NCI-H1048 (cell line): ENCODE measurements at regions not wholly inside any gene's neighbourhood (a gene's known extent, or its start where the extent isn't known, plus 50 kb on each side); places are given as distances from the start of the nearest gene placed in this dataset.
"Not testable (repeated sequence)": the region's sequence is repeated elsewhere in the genome, so short reads cannot be mapped to it uniquely, and the experiment has no call there.

Experiments used
- DNase-seq: peaks from one replicate; lab custom pipeline; 2025; lab: John Stamatoyannopoulos, UW

DNA sequence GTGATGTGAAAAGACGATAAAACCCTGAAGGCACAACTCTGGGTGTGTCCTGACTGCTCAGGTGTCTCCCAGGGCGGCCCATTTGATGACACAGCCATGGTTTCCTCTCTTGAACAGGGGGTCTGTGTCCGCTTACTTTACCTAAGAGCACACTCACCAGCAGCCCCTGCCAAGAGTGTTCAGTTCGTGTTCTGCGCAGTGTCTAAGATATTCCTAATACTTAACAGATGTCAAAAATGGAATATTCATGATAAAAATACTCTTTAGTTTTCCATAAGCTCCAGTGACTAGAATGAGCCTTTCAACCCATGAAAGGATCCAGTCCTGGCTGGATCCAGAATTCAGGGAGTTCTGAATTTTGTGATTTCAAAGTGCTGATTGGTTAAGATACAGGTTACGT lies 492.4 kb downstream of the TNS3 start:
- DNase-seq = no peak

DNA sequence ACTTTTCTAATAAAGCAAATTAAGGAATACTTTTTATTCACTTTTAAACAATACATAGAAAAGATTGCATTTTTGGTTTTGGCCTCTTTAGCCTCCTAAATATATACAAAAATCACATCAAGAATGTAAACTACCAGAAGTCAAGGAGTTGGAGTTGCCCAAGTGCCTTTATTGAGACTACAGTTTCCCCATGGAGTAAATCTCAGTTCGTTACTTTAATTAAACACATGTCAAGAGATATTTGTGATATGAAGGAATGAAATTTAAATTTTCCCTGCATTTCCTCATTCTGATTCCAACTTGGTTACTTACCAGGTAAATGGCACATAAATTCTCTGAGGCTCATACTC lies 492.9 kb downstream of the TNS3 start:
- no peak for DNase-seq

DNA sequence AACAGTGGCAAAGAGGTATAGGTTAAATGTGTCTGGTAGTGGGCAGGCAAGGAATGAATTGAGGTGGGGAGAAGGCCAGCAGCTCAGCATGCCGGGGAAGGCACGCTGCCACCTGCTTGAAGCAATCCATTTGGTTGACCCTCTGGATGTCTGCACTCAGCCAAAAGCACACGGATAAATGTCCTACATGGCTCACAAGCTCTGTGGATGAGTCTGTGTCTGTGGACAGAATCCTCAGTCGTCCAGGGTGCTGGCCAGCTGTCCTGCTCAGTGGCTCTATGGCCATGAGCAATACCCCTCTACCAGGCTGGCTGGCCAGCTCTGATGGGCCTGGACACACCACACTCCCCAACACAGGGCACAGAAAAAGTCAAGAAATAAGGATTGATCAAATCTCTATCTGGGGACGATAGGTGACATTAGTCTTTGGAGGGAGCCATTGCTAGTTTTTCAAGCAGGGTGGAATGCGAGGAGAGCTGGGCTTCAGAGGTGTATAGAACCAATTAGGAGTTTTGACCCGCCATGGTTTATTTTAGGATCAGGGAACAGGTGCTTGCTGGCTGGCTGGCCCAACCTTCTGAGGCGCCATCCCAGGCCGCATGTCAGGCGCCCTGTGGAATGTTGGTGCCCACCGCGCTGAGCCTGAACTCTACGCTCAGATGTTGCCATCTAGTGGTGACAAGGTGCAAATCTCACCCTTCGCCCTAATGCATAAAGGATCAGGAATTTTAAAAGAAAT lies 493.4 kb downstream of the TNS3 start:
- no peak for DNase-seq

DNA sequence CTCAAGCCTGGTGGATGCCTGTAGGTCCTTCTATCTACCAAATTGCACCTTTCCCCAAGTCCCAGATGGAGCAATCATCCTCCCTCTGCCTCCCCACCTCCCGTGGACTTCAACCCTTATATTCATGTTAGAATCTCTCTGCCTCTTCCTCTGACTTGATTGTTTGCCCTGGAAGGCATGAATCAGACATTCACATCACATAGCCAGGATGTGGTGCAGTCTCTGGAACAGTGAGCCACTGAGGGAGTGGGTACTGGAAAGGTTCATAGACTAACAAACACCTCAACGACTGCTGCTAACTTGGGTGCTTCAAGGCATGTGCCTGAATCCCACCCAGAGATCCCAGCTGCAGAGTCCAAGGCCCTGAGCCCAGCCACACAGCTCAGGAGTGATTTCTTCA lies 494.0 kb downstream of the TNS3 start:
- DNase-seq = no peak

DNA sequence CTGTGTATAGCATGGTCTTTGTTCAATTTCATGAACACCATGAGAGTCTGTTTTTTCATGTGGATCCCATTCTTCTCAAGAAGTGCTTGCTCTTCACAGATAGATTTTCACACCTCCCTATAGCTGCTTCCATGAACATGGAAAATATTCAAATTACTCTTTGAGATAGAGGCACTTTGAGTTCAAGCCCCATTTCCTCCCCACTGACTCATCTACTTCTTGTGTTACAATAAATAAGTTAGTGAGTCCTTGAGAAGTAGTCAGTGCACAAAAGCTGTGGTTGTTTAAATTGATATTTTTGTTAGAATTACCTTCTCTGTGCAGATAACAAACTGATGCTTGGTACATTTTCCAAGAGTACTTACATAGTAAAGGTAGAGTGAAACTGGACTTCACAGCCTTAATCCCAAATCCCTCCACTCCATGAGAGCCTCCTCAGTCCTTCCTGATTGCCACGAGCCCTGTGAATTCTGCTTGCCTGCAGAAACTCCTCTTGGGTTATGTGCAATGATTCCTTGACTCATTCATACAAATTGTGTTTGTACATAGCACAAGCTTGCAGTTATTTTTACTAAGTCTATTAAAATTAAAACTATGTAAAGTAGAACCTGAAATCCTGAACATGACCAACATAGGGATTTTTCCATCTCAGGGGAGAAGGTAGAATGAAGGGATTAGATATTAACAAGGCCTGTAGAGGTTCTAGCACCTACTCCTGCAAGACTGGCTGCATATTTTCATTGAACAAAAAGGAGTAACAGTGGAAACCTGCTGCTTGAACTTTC lies 496.2 kb downstream of the TNS3 start:
- no peak for DNase-seq

DNA sequence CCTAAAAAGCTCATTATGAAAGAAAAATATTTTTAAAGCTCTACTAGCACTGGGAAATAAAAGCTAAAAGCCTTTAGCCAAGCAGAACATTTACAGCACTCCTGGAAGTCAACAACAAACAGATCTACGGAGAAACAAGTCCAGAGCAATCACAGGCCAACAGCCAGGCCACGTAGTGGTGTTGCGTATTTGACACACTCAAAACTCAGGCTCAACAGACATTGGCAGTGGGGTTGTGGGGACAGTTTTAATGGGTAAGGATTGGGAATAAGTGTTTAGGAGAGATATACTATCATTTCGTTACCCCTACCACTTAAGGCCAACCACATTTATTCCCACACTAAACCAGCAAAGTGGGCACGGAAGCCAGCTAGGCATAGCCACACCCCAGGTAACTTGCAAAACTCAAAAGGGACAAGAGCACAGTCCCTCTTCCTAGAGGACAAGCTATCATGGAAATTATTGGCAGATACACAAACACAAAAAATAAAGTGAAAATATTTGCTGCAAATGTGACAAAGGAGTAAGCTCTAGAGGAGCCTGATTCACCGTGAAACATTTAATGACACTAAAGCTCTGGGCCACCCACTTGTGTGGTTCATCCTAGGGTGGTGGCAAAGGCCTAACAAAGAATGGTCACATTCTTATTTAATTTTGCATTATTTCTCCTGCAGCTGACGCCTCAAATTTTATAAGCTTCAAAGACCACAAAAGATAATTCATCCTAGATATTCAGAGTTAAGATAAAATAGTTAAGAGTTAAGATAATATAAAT lies 498.2 kb downstream of the TNS3 start:
- DNase-seq = no peak

DNA sequence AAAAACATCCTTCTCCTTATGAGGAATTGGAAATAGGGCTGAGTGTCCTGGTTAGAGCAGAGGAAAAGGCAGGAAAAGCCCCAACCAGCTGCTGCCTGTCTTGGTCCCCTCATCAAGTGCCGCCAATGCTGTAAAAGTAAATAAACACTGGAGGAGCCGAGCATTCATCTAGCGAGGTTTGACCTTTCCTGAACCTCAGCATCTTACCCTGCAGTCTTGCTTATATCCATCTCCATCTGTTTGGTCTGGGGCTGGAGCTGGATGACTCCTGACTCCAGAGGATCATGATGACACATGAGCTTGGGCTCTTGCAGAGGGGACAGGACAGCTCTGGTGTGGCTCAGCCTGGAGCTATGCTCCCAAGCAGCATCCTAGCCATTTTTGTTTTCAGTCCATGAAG lies 501.1 kb downstream of the TNS3 start:
- DNase-seq = no peak

DNA sequence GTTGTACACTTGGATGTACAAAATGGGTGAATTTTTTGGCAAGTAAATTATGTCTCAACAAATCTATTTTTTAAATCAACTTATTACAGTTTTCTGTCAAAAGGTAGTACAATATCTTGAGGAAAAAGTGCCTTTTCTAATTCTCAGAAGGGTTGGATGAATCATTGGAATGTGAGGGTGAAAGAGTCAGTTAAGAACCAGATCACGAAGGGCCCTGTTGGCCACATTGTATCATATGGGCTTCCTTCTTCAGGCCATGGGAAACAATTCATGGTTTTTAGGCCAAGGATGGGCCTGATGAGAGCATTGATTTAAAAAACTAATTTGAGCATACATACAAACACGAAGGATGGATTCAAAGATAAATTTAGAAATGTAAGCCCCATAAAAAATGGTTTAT lies 503.7 kb downstream of the TNS3 start:
- DNase-seq = no peak

DNA sequence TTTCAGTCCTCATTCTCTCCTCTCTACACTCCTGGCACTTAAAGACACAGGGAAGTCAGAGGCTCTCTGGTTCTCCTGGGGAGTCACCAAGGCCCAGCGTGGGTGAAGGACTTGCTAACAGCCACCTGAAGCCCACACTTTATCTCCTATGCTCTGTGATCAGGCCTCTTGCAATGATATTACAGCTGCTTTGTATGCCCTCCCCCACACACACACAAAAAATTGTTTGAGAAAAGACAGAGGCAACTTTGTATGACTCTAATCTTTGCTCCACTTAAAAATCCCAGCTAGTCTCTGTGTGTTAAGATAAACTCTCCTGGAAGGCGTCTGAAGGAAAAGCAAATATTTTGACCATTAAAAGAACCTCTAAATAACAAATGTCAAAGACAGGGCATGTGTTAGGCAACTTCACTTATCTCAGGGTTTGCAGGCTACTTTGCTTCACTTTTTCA lies 507.2 kb downstream of the TNS3 start:
- no peak for DNase-seq

DNA sequence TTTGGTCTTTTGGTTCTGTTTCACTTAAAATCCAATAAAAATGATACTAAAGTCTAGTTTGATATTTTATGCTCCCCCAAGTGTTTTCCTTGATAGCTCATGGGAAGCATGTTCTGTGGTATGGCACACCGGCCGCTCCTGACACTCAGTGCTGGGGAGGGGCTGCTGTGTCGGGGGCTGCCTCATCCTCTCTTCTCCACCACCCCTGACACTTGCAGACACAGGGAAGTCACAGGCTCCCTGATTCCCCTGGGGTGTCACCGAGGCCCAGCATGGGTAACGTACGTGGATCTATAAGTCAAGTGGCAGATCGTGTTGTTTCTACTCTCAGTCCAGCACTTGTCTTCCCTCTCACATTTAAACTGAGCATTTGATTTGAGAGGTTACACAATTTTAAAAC lies 508.6 kb downstream of the TNS3 start:
- no peak for DNase-seq

DNA sequence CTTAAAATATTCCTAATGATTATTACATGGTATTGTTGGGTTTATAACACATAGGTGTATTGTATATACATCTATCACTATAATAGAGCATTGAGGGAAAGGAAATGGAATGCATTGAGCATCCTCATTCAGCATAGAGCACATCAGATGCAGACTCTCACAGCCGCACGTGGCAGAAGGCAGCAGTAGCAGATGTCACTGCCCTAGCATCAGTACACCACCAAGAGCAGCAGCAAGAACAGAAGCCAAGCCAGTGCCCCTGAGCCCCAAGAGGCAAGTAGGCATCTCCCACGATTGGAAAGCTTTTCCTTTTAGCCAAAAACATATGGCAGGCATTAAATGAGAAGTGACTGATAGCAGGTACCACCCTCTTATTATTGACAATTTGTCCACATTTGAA lies 510.0 kb downstream of the TNS3 start:
- DNase-seq = no peak

DNA sequence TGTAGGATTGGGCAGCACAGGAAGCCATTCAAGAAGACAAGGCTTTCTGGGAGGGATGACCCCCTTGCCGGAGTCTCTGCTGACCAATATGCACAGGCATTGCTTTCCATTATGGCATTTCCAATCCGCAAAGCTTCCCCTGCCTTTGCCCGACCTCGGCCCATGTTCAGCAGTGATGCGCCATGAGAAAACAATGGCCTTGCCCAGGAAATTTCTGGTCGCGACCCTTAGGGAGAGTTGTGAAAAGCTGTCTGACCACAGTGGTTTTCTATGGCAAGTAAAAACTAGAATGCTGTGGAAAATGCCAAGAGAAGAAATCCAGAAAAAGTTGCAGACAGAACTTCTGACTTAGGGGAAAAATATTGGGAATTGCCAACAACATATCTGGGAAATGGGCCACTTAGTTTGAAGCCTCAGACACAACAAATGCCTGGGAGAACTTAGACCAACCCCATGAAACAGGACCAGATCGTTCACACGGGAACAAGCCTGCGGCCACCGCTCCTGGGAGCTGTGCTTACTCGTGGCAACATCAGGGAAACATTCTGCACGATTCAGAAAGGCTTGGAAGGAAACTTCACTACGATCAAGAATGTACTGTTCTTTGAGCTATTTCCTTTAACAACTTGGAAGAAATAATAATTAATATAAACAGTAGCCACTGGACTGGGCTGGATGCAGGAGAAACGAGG lies 512.4 kb downstream of the TNS3 start:
- no peak for DNase-seq

DNA sequence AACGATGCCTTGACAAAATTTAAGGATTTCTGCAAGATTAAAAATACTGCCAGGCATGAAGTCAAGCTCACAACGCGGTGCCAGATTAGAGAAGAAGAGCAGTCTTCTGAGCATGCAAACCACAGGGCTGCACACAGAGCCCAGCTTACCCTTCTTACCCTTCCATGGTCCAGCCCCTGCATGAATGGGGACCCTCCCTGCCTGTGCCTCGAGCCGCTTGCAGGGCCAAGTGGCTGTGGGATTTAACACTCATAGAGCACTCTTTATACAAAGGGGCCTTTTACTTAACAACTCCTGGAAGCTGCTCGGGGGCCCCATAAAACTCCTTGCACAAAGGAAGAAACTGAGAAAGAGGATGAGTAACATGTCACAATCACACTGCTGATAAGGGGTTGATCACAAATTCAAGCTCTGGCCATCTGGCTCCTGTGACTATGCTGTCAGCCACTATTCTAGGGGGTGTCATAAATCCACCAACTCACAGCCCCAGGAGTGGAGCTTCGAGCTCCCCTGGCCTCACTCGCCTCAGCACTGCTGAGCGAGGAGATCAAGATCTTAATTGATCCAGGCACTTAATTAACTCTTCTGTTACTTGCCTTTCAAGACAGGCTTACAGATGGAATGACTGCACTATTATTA lies 514.8 kb downstream of the TNS3 start:
- DNase-seq = no peak

DNA sequence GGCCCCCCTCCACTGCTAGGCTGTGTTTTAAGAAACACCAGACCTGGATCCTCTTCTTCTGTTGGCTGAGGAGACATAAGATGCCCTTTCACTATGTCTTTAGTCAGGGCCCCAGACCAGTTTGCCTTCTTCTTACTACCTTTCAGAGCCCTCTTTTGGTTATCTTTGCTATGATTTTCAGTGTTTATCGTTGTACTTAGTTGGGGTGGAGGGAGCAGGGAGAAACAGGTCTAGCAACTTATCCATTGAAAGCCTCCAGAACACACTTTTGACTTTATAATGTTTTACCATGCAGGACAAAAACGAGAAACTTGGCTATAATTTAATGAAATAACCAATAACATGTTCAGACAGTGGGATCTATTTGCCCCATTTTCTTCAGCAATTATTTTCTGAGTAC lies 525.2 kb downstream of the TNS3 start:
- no peak for DNase-seq

DNA sequence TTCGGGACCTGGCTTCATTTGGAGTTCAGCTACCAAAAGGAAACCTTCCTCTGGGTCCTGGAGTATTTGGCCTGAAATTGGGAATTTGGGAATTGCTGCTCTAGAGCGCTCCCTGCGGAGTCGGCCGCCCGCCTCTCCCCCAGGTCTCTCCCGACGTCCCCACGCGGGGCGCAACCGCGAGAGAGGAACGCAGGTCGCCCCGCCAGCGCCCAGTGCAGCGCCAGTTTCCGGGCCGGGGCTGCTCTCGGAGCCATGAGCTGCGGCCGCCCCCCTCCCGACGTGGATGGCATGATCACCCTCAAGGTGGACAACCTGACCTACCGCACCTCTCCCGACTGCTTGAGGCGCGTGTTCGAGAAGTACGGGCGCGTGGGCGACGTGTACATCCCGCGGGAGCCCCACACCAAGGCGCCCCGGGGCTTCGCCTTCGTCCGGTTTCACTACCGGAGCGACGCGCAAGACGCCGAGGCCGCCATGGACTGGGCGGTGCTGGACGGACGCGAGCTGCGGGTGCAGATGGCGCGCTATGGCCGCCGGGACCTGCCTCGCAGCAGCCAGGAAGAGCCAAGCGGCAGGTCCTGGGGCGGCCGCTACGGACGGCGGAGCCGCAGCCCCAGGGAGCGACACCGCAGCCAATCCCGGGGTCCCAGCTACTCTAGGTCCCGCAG lies 529.2 kb downstream of the TNS3 start:
- DNase-seq = not testable (repeated sequence)

DNA sequence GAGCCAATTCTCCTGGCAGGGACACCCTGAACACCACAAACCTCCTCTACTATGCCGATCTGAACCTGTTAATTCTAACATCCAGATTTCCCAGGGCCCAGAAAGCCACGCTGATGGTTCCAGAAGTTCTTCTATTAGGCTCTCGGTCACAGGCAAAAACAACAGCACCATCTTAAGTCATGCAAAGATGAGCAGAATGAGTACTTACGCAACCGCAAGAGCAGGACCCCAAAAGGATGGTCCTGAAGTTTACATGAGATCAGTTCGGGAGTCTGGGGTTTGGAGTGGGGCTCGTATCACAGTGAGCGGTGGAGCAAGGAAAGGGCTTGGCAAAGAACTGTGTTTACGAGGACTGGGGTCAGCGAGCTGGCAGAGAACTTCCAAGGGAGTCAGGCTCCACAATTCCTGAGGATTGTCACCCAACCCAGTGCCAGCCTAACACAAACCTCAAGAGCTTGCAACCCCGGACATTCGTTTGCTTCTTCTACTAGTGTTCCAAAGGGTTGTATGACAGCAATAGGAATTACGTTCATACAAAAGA lies 532.6 kb downstream of the TNS3 start:
- no peak for DNase-seq

DNA sequence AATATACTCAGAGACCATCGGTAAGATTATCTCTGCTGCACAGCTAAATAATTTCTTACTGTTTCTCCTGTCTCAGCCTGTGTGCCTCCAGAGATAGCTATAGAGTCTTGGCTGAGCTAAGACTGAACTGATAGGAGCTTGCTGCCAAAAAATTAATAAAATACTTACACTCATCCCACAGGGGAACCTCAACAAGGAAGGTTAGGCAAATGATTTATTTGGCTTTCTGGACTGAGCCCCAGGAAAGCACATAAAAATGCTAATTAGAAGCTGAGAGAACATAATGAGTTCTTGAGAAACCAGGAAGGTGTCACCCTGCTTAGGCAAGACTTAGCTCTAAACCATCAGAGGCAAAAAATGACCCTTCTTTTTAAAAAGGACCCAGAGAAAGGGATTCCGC lies 534.5 kb downstream of the TNS3 start:
- DNase-seq = no peak

DNA sequence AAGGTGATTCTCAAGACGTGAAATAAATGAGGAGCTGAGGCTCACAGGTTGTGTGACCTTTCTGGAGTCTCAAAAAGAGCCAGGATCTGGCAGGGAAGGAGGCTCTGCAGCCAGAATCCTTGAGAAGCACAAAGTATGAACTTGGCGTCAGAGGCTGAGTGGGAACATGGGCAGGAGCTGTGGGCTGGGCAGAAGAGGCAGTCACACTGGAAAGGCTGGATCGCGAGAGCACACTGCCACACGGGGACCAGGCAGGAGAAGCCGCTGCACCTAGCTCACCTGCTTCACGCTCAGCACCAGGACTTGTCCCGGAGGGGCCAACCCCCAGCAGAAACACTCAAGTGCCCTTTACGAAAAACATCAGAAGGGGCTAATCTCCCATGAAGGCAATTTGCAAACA lies 535.0 kb downstream of the TNS3 start:
- no peak for DNase-seq

DNA sequence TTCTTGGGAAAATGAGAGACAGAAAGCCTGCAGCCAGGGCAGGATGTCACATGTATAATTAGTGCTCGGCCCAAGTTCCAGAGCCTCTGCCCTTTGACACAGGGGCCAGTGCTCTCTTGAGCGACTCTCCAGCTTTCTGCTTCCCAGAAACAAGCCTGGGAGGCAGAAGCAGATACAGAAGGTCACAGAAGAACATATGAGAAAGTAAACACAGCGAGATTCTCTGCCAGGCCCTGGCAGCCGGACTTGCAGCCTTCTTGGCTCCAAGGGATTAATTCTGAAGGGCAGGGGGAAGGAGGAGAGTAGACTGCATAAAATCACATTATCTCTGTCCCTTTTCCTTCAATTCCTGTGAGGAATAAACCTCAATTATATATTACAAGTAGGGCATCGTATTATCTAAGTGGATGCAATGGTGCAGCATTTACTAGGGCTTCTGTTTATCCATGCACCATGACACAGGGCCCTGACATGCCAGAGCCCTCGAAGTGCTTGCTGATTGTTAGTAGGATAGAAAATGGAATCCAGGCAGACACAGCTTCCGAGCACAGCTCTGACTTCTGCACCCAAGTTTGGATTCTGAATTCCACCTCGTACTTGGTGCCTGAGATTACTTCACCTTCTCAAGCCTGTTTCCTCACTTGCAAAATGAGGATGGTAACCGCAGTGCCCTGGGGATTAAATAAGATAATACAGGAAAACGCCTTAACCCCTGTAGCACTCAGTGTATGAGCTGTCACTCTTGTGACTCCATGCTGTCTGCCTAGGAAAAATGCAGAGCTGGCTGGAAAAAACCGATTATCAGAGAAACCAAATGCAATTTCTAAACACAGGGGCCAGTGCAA lies 536.5 kb downstream of the TNS3 start:
- DNase-seq = no peak

DNA sequence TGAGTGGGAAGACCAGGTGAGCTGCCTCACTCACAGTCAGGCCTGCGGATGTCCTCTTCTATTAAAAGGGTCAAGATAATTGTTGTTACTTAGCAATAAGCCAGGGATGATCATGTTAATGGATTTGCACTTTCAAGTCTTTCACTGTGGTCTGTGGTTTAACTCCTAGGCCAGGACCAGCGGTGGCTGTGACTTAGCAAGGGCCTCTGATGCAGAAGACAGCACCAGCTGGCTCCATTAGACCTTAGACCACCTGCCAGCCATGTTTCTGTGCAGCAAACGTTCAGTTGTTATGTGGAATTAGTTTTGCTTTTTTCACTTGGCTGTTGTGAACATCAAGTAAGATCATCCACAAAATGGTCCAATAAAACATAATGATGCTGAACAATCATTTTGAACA lies 537.3 kb downstream of the TNS3 start:
- DNase-seq = no peak
